ENCODE measurements at regions not wholly inside any gene's neighbourhood (a gene's known extent, or its start where the extent isn't known, plus 50 kb on each side); places are given as distances from the start of the nearest gene placed in this dataset.
"Not testable (repeated sequence)": the region's sequence is repeated elsewhere in the genome, so short reads cannot be mapped to it uniquely, and the experiment has no call there.

GRCh38 chr6:74320074-74320473 is 624.1 kb downstream of the CD109 start:
- intact Hi-C loops (cut with micrococcal nuclease) = no loop called here

GRCh38 chr6:74319292-74319691 is 623.3 kb downstream of the CD109 start:
- intact Hi-C loops (cut with micrococcal nuclease) = no loop called here

DNA sequence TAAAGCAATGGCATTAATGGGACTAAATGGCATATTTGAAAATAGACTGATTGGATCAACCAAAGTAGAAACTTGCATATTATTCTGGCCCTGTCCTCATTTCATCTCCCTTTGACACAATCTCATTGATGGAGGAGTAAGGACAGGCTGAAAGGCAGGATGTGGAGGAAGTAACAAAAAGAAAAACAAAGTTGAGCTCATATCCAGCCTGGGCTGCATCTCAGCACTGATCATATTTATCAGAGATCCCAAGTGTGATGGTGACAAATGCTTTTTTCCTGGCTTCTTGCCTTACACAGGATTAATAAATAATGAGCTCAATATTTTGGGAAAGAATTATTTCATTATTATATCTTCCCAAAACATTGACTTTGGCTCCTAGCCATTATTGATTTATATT is 622.7 kb downstream of the CD109 start:
- intact Hi-C loops (cut with micrococcal nuclease) = no loop called here

GRCh38 chr6:74312081-74312480 is 616.1 kb downstream of the CD109 start:
- intact Hi-C loops (cut with micrococcal nuclease) = no loop called here

- intact Hi-C loops (cut with micrococcal nuclease) = no loop called here
Observed at GRCh38 chr6:74311431-74311830, 615.4 kb downstream of the CD109 start.

DNA sequence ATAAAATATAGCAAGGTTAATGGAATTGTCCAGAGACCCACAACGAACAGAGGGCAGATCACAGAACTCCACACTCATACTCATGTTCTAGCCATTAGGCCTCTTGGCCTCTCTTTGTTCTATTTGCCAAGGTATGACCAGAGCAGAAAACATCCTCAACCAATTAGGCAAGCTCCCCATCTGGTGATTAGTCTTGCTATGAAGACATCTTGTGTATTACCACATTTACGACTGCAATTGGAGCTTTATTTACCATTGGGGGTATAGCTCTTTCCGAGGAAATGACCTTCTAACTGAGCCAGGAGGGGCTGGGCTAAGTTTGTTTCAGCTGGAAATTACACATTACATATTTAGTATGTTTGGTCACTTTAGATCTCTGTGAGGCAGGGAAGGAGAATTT is 593.9 kb downstream of the CD109 start:
- intact Hi-C loops (cut with micrococcal nuclease) = no loop called here

DNA sequence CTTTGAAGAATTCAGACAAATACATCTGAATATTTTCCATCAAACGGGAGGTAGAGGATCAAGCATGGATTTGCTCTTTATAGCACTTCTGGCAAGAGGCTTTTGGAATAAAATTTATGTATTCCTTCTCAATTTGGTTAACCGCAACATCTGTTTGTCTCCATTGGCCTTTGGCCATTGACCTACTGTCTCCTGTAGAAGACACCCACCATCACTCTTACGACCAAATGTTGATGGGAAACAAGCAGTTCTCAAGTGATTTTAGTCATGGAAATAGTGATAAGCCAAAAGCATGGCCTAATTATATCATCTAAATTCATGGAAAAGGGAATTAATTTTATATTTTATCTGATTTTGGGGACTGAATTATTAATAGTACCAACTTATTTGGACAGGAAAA is 591.9 kb downstream of the CD109 start:
- intact Hi-C loops (cut with micrococcal nuclease) = no loop called here

- intact Hi-C loops (cut with micrococcal nuclease) = no loop called here
Observed at GRCh38 chr6:74287441-74287840, 591.4 kb downstream of the CD109 start.

GRCh38 chr6:74284284-74284683 is 588.3 kb downstream of the CD109 start:
- intact Hi-C loops (cut with micrococcal nuclease) = no loop called here

- intact Hi-C loops (cut with micrococcal nuclease) = no loop called here
Observed at GRCh38 chr6:74283532-74283931, 587.5 kb downstream of the CD109 start.

GRCh38 chr6:74282143-74282689 is 586.2 kb downstream of the CD109 start:
- intact Hi-C loops (cut with micrococcal nuclease) = no loop called here

GRCh38 chr6:74280130-74280692 is 584.2 kb downstream of the CD109 start:
- intact Hi-C loops (cut with micrococcal nuclease) = no loop called here

DNA sequence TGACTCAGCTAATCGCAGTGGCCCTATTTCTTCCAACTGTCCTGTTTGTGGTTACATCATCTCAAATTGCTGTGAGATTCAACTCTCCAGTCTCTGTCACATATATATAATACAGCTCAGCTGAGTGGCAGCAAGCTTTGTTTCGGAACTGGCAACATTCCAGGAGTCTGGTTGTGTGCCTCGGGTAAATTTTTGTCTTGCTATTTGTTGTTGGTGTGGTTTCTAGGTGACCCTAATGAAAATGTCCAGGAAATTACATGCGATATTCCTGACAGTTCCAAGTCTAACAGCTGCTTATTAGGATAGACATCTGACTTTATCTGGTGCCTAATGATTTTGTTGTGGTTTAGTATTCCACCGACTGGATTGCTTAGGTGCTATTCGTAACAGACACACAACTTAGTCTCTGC is 581.8 kb downstream of the CD109 start:
- intact Hi-C loops (cut with micrococcal nuclease) = no loop called here

GRCh38 chr6:74273541-74273940 is 577.5 kb downstream of the CD109 start:
- intact Hi-C loops (cut with micrococcal nuclease) = no loop called here

DNA sequence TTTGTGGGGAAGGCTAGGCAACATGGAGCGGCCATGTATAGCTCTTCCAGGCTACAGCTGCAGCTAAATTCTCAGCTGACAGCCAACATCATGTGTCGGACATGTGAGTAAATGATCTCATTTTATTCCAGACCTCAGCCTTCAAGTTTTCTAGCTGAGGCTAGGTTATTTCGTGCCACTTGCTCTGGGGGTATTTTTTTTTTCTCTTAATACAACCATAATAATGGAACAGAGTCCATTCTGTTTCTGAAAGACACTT is 573.5 kb downstream of the CD109 start:
- intact Hi-C loops (cut with micrococcal nuclease) = no loop called here

DNA sequence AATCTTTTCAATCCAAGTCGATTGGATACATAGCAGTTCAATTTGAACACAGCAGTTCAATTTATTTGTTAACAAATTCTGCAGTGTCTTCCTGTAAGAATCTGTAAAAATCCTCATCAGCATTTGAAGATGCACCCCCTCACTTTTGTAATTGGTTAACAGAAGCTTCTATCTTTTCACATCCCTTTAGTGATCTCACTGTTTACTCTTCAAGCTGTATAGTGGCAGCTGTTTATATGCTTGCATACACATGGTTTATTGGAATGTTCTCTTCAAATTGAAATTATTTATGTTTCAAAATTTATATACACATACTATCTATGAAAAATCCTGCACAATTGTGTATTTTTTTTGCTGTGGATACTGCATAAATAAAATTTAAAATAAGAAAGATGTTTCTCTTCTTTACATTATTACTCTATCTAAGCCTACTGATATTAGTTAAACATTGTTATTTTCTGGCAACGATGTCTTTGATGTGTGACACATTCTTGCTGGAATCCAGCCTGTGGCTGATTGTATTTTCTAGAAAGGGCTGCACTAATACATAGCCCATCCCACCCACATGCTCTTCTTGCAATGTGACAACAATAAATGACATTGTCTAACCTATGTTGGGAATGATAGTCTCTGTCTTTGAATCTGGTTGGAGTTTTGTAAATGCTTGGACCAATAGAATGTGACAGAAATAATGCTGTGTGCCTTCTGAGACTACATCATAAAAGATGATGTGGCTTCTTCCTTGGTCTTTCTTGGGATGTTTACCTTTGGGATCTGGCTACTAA is 573.0 kb downstream of the CD109 start:
- intact Hi-C loops (cut with micrococcal nuclease) = no loop called here

DNA sequence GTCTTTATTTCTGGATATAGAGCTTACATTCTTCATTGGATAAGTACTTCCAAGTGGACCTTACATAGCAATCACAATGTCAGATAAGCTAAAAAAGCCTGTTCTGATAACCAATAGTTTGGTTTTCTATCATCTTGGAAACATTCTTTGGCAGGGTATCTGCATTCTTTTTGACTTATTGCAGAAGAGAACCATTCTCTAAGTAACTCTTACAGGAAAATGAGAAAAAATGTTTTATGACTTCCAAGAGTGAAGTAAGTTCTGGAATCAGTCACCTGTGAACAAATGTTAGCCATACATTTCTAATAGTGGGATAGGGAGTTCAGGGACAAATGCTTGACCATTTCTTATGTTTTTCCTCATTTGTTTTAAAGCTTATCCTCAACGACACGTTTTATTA is 564.0 kb downstream of the CD109 start:
- intact Hi-C loops (cut with micrococcal nuclease) = no loop called here

- intact Hi-C loops (cut with micrococcal nuclease) = no loop called here
Observed at GRCh38 chr6:74256781-74257180, 560.8 kb downstream of the CD109 start.

DNA sequence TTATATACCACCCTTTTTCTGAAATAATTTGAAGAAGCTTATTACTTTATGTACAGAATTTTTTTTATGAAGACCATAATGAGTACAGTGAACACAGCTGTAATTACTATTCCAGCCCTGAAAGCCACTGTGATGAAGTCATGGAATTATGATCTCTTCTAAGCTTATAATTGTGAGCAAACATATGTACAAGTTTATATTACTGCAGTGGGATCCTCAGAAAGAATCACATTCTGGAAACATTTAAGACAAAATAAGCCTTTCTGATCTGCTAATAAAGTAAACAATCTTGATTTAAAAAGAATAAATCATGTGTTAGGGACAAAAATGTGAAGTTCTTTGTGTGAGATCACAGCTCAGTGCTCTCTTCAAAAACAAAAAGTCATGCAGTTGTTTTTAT is 560.4 kb downstream of the CD109 start:
- intact Hi-C loops (cut with micrococcal nuclease) = no loop called here

DNA sequence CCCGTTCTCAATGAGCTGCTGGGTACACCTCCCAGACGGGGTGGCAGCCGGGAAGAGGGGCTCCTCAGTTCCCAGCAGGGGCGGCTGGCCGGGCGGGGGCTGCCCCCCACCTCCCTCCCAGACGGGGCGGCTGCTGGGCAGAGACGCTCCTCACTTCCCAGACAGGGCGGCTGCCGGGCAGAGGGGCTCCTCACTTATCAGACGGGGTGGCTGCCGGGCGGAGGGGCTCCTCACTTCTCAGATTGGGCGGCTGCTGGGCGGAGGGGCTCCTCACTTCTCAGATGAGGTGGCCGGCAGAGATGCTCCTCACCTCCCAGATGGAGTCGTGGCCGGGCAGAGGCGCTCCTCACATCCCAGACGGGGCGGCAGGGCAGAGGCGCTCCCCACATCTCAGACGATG is 559.0 kb downstream of the CD109 start:
- intact Hi-C loops (cut with micrococcal nuclease) = not testable (repeated sequence)

GRCh38 chr6:74254147-74254546 is 558.1 kb downstream of the CD109 start:
- intact Hi-C loops (cut with micrococcal nuclease) = not testable (repeated sequence)

- intact Hi-C loops (cut with micrococcal nuclease) = no loop called here
Observed at GRCh38 chr6:74253261-74253660, 557.3 kb downstream of the CD109 start.

- intact Hi-C loops (cut with micrococcal nuclease) = no loop called here
Observed at GRCh38 chr6:74250161-74250818, 554.3 kb downstream of the CD109 start.
